HTERT RPE-1 (cell line): ENCODE measurements at regions not wholly inside any gene's neighbourhood (a gene's known extent, or its start where the extent isn't known, plus 50 kb on each side); places are given as distances from the start of the nearest gene placed in this dataset.

ENCODE experiments used
- in situ Hi-C: fragments of 300-500 bp; cut with MboI; formaldehyde crosslinking; loops from 4 replicates; pipeline ENCODE4 v1.14.3; 2020; ENCODE audit warnings: low sequenced_read_pairs

- in situ Hi-C loops = no loop called here
These were observed 99.9 kb upstream of the IL6 start for GRCh38 chr7:22627136-22627535.

- in situ Hi-C loops = no loop called here
These were observed 101.7 kb upstream of the IL6 start for GRCh38 chr7:22625251-22625650.

- in situ Hi-C loops = no loop called here
These were observed 102.2 kb upstream of the IL6 start for GRCh38 chr7:22624781-22625180.

- in situ Hi-C loops = no loop called here
These were observed 104.7 kb upstream of the IL6 start for GRCh38 chr7:22622116-22622785.

- in situ Hi-C loops = no loop called here
These were observed 108.5 kb upstream of the IL6 start for GRCh38 chr7:22618528-22618927.

- in situ Hi-C loops = no loop called here
These were observed 109.8 kb upstream of the IL6 start for GRCh38 chr7:22617166-22617565.

GRCh38 chr7:22613496-22613895, 113.5 kb upstream of the IL6 start:
- in situ Hi-C loops = no loop called here

- in situ Hi-C loops = no loop called here
These were observed 112.8 kb upstream of the STEAP1B start for GRCh38 chr7:22612776-22613175.

- in situ Hi-C loops = no loop called here
These were observed 111.7 kb upstream of the STEAP1B start for GRCh38 chr7:22611758-22612079.

GRCh38 chr7:22610951-22611757, 111.2 kb upstream of the STEAP1B start:
- in situ Hi-C loops = no loop called here

- in situ Hi-C loops = no loop called here
These were observed 110.3 kb upstream of the STEAP1B start for GRCh38 chr7:22610263-22610662.

GRCh38 chr7:22607180-22607579, 107.2 kb upstream of the STEAP1B start:
- in situ Hi-C loops = no loop called here

GRCh38 chr7:22604246-22604645, 104.3 kb upstream of the STEAP1B start:
- in situ Hi-C loops = no loop called here

GRCh38 chr7:22601812-22602565, 102.0 kb upstream of the STEAP1B start:
- in situ Hi-C loops = no loop called here

GRCh38 chr7:22601408-22601807, 101.4 kb upstream of the STEAP1B start:
- in situ Hi-C loops = no loop called here

GRCh38 chr7:22601003-22601402, 101.0 kb upstream of the STEAP1B start:
- in situ Hi-C loops = no loop called here

GRCh38 chr7:22598318-22598920, 98.4 kb upstream of the STEAP1B start:
- in situ Hi-C loops = no loop called here

GRCh38 chr7:22597844-22598243, 97.9 kb upstream of the STEAP1B start:
- in situ Hi-C loops = no loop called here

- in situ Hi-C loops = no loop called here
These were observed 96.9 kb upstream of the STEAP1B start for GRCh38 chr7:22596763-22597400.

GRCh38 chr7:22594020-22594419, 94.0 kb upstream of the STEAP1B start:
- in situ Hi-C loops = no loop called here

- in situ Hi-C loops = no loop called here
These were observed 91.3 kb upstream of the STEAP1B start for GRCh38 chr7:22591271-22591670.
